Prostate gland (tissue), 2 donors: ENCODE measurements at regions not wholly inside any gene's neighbourhood (a gene's known extent, or its start where the extent isn't known, plus 50 kb on each side); places are given as distances from the start of the nearest gene placed in this dataset.

Source experiments
- CTCF ChIP-seq, 4 experiments: fragments of 200-600 bp in 2 of 4; fragments of 450-650 bp in 2 of 4; sonication (generic) in 2 of 4; IDR thresholded peaks; 1 replicate in 3 of 4; 2 replicates in 1 of 4; pipeline ENCODE4 v1.5.1; 2016 to 2019; ENCODE audit warnings: antibody characterized with exemption in 4 of 4, mild to moderate bottlenecking in 2 of 4, moderate library complexity in 2 of 4
- POLR2A ChIP-seq: fragments of 450-650 bp; IDR thresholded peaks from one replicate; pipeline ENCODE4 v1.6.1; 2016; ENCODE audit warnings: antibody characterized with exemption, mild to moderate bottlenecking
- POLR2AphosphoS5 ChIP-seq: sonication (generic); formaldehyde crosslinking; IDR thresholded peaks from one replicate; pipeline ENCODE4 v1.6.1; 2017; ENCODE audit warnings: antibody characterized with exemption

- TF ChIP-seq CTCF (IDR thresholded peaks at IDR 0.05) (no peak), POLR2AphosphoS5 (no peak), POLR2A (no peak)
These were observed 82.7 kb downstream of the DLL1 start for GRCh38 chr6:170208182-170208601.
